ENCODE measurements at regions not wholly inside any gene's neighbourhood (a gene's known extent, or its start where the extent isn't known, plus 50 kb on each side); places are given as distances from the start of the nearest gene placed in this dataset.

DNA sequence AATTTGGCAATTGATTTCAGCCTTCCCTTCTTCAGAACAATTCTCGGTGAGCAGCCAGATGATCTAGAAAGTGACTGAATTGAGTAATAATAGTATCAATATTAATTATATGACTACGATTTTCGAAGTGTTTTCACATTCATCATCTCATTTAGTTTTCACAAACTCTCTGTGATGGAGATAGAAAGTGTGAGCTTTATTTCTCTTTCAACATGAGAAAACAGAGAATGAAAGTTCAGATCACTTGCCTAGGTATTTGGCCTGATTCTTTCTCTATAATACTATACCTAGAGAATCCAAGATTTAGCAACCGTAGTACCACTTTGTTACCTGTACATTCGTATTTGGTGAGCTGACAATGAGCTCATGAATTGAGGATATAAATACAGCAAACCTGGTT, 739.2 kb upstream of the NR2F2 start:
- H4K20me1 ChIP-seq (ENCODE audit: insufficient read depth, low read length) = no peaks in the 10 kb centered on the region
- no peak overlapping the region for H2AFZ ChIP-seq (ENCODE audit: low read length)
- H3K4me2 ChIP-seq (ENCODE audit: low read depth, low read length) = no peak overlapping the region
- no peaks in the 10 kb centered on the region for H3F3A ChIP-seq (ENCODE audit: insufficient read depth, low read length)
- H3K79me2 ChIP-seq (ENCODE audit: low read length) = no peaks in the 10 kb centered on the region
- H3K36me3 ChIP-seq (replicated peaks; ENCODE audit: insufficient read depth, low read length) = no peaks in the 10 kb centered on the region
- H3K9ac ChIP-seq (ENCODE audit: low read length) = no peak overlapping the region
- TF ChIP-seq EZH2 (optimal IDR thresholded peaks at IDR 0.05; ENCODE audit: low read depth, low read length) (no peak), EZH2phosphoT487 (IDR thresholded peaks at IDR 0.05; ENCODE audit: low read length) (no peak)
- TF ChIP-seq, protein P1, sequence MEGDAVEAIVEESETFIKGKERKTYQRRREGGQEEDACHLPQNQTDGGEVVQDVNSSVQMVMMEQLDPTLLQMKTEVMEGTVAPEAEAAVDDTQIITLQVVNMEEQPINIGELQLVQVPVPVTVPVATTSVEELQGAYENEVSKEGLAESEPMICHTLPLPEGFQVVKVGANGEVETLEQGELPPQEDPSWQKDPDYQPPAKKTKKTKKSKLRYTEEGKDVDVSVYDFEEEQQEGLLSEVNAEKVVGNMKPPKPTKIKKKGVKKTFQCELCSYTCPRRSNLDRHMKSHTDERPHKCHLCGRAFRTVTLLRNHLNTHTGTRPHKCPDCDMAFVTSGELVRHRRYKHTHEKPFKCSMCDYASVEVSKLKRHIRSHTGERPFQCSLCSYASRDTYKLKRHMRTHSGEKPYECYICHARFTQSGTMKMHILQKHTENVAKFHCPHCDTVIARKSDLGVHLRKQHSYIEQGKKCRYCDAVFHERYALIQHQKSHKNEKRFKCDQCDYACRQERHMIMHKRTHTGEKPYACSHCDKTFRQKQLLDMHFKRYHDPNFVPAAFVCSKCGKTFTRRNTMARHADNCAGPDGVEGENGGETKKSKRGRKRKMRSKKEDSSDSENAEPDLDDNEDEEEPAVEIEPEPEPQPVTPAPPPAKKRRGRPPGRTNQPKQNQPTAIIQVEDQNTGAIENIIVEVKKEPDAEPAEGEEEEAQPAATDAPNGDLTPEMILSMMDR (IDR thresholded peaks at IDR 0.05; ENCODE audit: low read length) = no peak
- no peak for DNase-seq
- H3K27ac ChIP-seq (ENCODE audit: low read length) = no peak overlapping the region
- no peaks in the 10 kb centered on the region for H3K9me3 ChIP-seq (replicated peaks; ENCODE audit: insufficient read depth, low read length)
- no peaks in the 10 kb centered on the region for H3K27me3 ChIP-seq (replicated peaks; ENCODE audit: insufficient read depth, low read length)
- no peak overlapping the region for H3K4me3 ChIP-seq (ENCODE audit: low read length)
- no peaks in the 10 kb centered on the region for H3K4me1 ChIP-seq (ENCODE audit: low read length)
- no peaks in the 10 kb centered on the region for H3K9me2 ChIP-seq (replicated peaks; ENCODE audit: insufficient read depth, low read length)

DNA sequence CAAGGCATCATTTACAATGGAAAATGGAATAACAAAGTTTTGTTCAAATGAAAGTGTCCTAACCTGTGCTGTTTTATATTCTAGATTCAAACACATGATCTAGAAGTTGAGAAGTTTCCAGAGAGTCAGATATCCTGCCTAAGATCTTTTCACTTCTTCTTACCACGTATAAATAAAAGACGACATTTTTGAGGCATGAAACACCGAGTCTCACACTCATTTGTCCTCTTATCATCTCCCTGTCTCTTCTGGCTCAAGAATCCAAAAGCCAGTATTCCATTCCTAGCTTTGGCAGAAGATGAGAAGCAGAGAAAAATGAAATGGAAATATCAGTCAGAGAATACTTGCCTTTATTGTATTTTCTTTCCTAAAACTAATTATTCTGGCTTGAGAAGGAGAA, 738.6 kb upstream of the NR2F2 start:
- no peaks in the 10 kb centered on the region for H3K4me1 ChIP-seq (ENCODE audit: low read length)
- DNase-seq = no peak
- no peak overlapping the region for H3K4me2 ChIP-seq (ENCODE audit: low read depth, low read length)
- H3K9me3 ChIP-seq (replicated peaks; ENCODE audit: insufficient read depth, low read length) = no peaks in the 10 kb centered on the region
- H3K4me3 ChIP-seq (ENCODE audit: low read length) = no peak overlapping the region
- H3K36me3 ChIP-seq (replicated peaks; ENCODE audit: insufficient read depth, low read length) = no peaks in the 10 kb centered on the region
- no peaks in the 10 kb centered on the region for H4K20me1 ChIP-seq (ENCODE audit: insufficient read depth, low read length)
- no peak overlapping the region for H2AFZ ChIP-seq (ENCODE audit: low read length)
- H3F3A ChIP-seq (ENCODE audit: insufficient read depth, low read length) = no peaks in the 10 kb centered on the region
- TF ChIP-seq EZH2 (optimal IDR thresholded peaks at IDR 0.05; ENCODE audit: low read depth, low read length) (no peak), EZH2phosphoT487 (IDR thresholded peaks at IDR 0.05; ENCODE audit: low read length) (no peak)
- TF ChIP-seq, protein P1 (IDR thresholded peaks at IDR 0.05; ENCODE audit: low read length) = no peak
- H3K79me2 ChIP-seq (ENCODE audit: low read length) = no peaks in the 10 kb centered on the region
- no peaks in the 10 kb centered on the region for H3K9me2 ChIP-seq (replicated peaks; ENCODE audit: insufficient read depth, low read length)
- no peak overlapping the region for H3K27ac ChIP-seq (ENCODE audit: low read length)
- H3K27me3 ChIP-seq (replicated peaks; ENCODE audit: insufficient read depth, low read length) = no peaks in the 10 kb centered on the region
- H3K9ac ChIP-seq (ENCODE audit: low read length) = no peak overlapping the region

DNA sequence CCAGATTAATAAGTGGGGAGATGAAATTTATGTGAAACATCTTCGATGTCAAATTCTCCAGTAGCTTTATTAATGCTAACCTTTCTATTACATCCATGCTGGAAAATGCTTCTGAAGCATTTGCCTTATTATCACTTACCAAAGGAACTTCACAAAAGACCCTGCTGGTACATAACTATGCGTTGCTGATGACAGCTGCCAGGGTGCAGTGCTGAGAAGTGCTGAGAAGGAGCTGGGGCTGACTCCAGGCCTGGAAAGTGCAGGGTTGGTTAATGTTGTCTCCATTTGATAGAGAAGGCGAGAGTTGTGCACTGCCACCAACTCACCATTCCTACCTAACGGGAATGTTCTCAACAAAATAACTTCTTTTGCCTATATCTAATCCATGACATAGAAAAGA, 736.0 kb upstream of the NR2F2 start:
- no peaks in the 10 kb centered on the region for H3K79me2 ChIP-seq (ENCODE audit: low read length)
- H3K4me2 ChIP-seq (ENCODE audit: low read depth, low read length) = no peak overlapping the region
- H3K4me1 ChIP-seq (ENCODE audit: low read length) = no peaks in the 10 kb centered on the region
- no peak overlapping the region for H3K9ac ChIP-seq (ENCODE audit: low read length)
- H3F3A ChIP-seq (ENCODE audit: insufficient read depth, low read length) = no peaks in the 10 kb centered on the region
- no peaks in the 10 kb centered on the region for H3K9me3 ChIP-seq (replicated peaks; ENCODE audit: insufficient read depth, low read length)
- H3K4me3 ChIP-seq (ENCODE audit: low read length) = no peak overlapping the region
- DNase-seq = no peak
- H2AFZ ChIP-seq (ENCODE audit: low read length) = no peak overlapping the region
- H3K9me2 ChIP-seq (replicated peaks; ENCODE audit: insufficient read depth, low read length) = no peaks in the 10 kb centered on the region
- H3K27me3 ChIP-seq (replicated peaks; ENCODE audit: insufficient read depth, low read length) = no peaks in the 10 kb centered on the region
- TF ChIP-seq EZH2 (optimal IDR thresholded peaks at IDR 0.05; ENCODE audit: low read depth, low read length) (no peak), EZH2phosphoT487 (IDR thresholded peaks at IDR 0.05; ENCODE audit: low read length) (no peak)
- TF ChIP-seq, protein P1 (IDR thresholded peaks at IDR 0.05; ENCODE audit: low read length) = no peak
- H3K27ac ChIP-seq (ENCODE audit: low read length) = no peak overlapping the region
- no peaks in the 10 kb centered on the region for H3K36me3 ChIP-seq (replicated peaks; ENCODE audit: insufficient read depth, low read length)
- H4K20me1 ChIP-seq (ENCODE audit: insufficient read depth, low read length) = no peaks in the 10 kb centered on the region

Measured in MM.1S (cell line).